Right lobe of liver (tissue), 6 donors: ENCODE measurements at regions not wholly inside any gene's neighbourhood (a gene's known extent, or its start where the extent isn't known, plus 50 kb on each side); places are given as distances from the start of the nearest gene placed in this dataset.
A peak's percentile ranks its signal among the peaks of the same experiment; 100 is the strongest.

ENCODE experiments used
- ATAC-seq, 4 donors: fragments of 200-7000 bp; cut with Tn5 transposase; one replicate each; pipeline ENCODE4 v1.9.1; 2020; ENCODE audit warnings: mild to moderate bottlenecking in 4 of 4, moderate library complexity in 4 of 4
- DNase-seq, 3 donors: peaks; one replicate each; pipeline ENCODE4 v3.0.0-alpha.2; 2020
- H3K27ac ChIP-seq, 3 donors: fragments of 200-600 bp; one replicate each; pipeline ENCODE4 v1.8.0; 2022
- H3K27me3 ChIP-seq, 2 donors: fragments of 200-600 bp; one replicate each; pipeline ENCODE4 v1.8.0; 2022
- H3K36me3 ChIP-seq, 4 donors: fragments of 200-600 bp; sonication (generic) in 1 of 4; one replicate each; pipeline versions ENCODE4 v1.5.1 to v1.8.0; 2017 to 2022; ENCODE audit warnings: control low read depth in 1 of 4
- H3K4me1 ChIP-seq, 4 donors: fragments of 200-600 bp; sonication (generic) in 1 of 4; one replicate each; pipeline versions ENCODE4 v1.5.1 to v1.8.0; 2017 to 2022; ENCODE audit warnings: control low read depth in 1 of 4
- H3K4me3 ChIP-seq, 3 donors: fragments of 200-600 bp; one replicate each; pipeline ENCODE4 v1.8.0; 2022
- H3K9me3 ChIP-seq, 4 donors: fragments of 200-600 bp; sonication (generic) in 1 of 4; one replicate each; pipeline versions ENCODE4 v1.5.1 to v1.8.0; 2017 to 2022; ENCODE audit warnings: control low read depth in 1 of 4
- CTCF ChIP-seq, 4 donors: fragments of 200-600 bp in 3 of 4; fragments of 450-650 bp in 1 of 4; IDR thresholded peaks; one replicate each; pipeline versions ENCODE4 v1.5.1 to v1.8.0; 2016 to 2022; ENCODE audit warnings: antibody characterized with exemption in 4 of 4, mild to moderate bottlenecking in 2 of 4
- POLR2A ChIP-seq: fragments of 450-650 bp; IDR thresholded peaks from one replicate; pipeline ENCODE4 v1.6.1; 2017; ENCODE audit warnings: antibody characterized with exemption, mild to moderate bottlenecking
- WGBS: methylation state at CpG from one replicate; pipeline ENCODE4 v1.1.6; 2018; ENCODE audit warnings: low coverage, low lambda C conversion rate; ENCODE audit not compliant: insufficient coverage; ENCODE audit errors: missing lambda C conversion rate; 5-methylcytosine and 5-hydroxymethylcytosine counted together
- intact Hi-C, 2 donors: fragments of 100-400 bp; cut with DNase I; formaldehyde crosslinking; loops; one replicate each; pipeline versions ENCODE4 v1.11.2 to v1.14.1; 2022
- donor health status: DM: no; HTN: yes; CAD: no.
- donor health status: DM: no; HTN: no; CAD: no.
- donor health status: DM: no; HTN: no; CAD: no.
- donor health status: DM: no; HTN: yes; CAD: no.
- donor health status: DM: no; HTN: yes; CAD: no.

DNA sequence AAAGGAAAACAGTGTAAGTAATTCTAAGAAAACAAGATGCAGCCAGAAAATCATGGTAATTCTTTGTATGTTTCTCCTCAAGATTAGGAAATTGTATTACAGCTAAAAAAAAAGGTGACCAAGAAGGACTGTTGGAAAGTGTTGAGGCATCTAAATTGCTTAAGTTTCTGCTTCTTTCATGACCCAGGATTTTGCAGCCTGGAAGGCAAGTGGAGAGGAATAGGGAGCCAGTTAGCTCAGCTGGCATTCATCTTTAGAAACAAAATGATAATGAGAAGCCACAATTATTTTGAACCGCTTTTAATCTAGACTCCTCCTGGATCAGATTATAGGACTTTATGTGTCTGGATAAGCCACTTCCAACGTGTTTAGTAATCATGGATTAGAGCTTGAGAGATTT, 56.8 kb upstream of the TMEM229A start:
- ATAC-seq: no peak
- 42% methylated on average over 2 of the region's 2 CpGs for WGBS

GRCh38 chr7:124088590-124088989, 55.7 kb upstream of the TMEM229A start:
- DNase-seq: no peak
- intact Hi-C loops: no loop called here
- no peaks in the 10 kb centered on the region for H3K9me3 ChIP-seq
- 43% methylated on average over 1 of the region's 1 CpG for WGBS
- no peak overlapping the region for H3K27ac ChIP-seq
- no peak for ATAC-seq
- H3K36me3 ChIP-seq: no peaks in the 10 kb centered on the region
- no peak overlapping the region for H3K4me3 ChIP-seq
- no peaks in the 10 kb centered on the region for H3K4me1 ChIP-seq
- TF ChIP-seq POLR2A: no peak
- no peak for TF ChIP-seq CTCF (IDR thresholded peaks at IDR 0.05)
- H3K27me3 ChIP-seq: no peaks in the 10 kb centered on the region

More for the DNA sequence above, 56.8 kb upstream of the TMEM229A start:
- TF ChIP-seq CTCF (IDR thresholded peaks at IDR 0.05): no peak
- no peak for TF ChIP-seq POLR2A
- intact Hi-C loops: no loop called here
- Histone ChIP-seq H3K36me3 (no peaks in the 10 kb centered on the region), H3K4me1 (no peaks in the 10 kb centered on the region), H3K4me3 (no peak overlapping the region), H3K9me3 (no peaks in the 10 kb centered on the region), H3K27me3 (no peaks in the 10 kb centered on the region), H3K27ac (no peak overlapping the region)
- DNase-seq: no peak

DNA sequence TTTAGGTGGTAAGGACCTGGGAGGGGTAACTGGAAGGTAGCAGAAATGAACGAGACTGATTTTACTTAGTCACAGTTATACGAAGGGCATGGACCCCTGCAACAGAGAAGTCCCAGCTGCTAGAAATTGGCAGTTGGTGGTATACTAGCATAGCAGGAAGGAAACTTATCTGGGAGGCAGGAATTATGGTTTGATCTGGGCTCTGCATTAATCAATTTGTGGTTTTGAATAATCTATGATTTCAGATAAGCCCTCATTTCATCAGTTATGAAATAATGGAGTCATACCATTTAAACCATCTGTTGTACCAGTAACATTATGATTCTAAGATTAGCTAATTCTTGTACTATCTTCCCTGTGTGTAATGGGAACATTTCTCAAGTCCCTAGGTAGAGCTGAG, 54.0 kb upstream of the TMEM229A start:
- ATAC-seq (no peak), DNase-seq (no peak)
- no peaks in the 10 kb centered on the region for H3K9me3 ChIP-seq
- TF ChIP-seq CTCF (IDR thresholded peaks at IDR 0.05): no peak
- TF ChIP-seq POLR2A: no peak
- no peak overlapping the region for H3K27ac ChIP-seq
- 24% methylated on average over 2 of the region's 2 CpGs for WGBS
- no peak overlapping the region for H3K4me3 ChIP-seq
- H3K27me3 ChIP-seq: no peaks in the 10 kb centered on the region
- intact Hi-C loops: no loop called here
- H3K4me1 ChIP-seq: no peaks in the 10 kb centered on the region
- no peaks in the 10 kb centered on the region for H3K36me3 ChIP-seq

DNA sequence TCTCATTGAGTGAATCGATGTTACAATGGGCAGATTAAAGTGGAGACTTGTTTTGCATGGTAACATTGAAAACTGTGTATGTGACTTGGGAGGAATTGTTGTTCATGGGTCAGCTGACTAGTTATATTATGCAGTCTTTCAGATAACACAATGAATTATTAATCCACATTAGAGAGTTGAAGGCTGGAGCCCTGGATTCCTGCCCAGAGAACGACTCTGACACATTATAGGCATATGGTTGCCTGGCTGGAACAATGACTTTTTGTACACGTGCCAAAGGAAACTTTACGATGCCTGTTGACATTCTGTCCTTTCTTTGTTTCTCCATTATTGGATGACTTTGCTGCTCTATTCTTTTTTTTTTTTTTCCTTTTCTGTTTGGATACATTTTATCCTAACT, 52.3 kb upstream of the TMEM229A start:
- ATAC-seq (peak in 3 of 4 donors; percentile 21 to 63 (median 51)), DNase-seq (peak in 1 of 3 donors; percentile 18)
- Histone ChIP-seq H3K27ac (no peak overlapping the region), H3K36me3 (no peaks in the 10 kb centered on the region), H3K27me3 (no peaks in the 10 kb centered on the region), H3K9me3 (no peaks in the 10 kb centered on the region), H3K4me1 (no peaks in the 10 kb centered on the region), H3K4me3 (no peak overlapping the region)
- 30% methylated on average over 4 of the region's 4 CpGs for WGBS
- TF ChIP-seq CTCF (IDR thresholded peaks at IDR 0.05) (no peak), POLR2A (no peak)
- intact Hi-C loops: no loop called here

DNA sequence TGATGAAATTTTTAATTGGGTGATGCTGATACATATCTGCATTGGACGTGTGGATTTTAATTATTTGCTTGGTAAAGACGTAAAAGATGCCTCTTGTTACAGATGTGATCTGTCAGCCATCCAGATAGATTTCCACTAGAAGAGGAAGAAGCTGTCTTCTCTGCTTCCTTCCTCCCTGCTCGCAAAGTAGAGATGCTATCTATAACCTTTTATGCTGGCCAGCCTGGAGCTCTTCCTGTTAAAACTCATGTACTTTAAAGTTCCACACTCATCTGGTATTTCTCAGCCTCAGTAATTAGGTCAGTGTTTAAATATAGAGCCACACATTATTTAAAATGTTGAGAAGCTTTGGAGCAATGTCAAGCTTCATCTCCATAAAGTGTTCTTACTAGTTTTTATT, 51.2 kb upstream of the TMEM229A start:
- no peaks in the 10 kb centered on the region for H3K36me3 ChIP-seq
- intact Hi-C loops: no loop called here
- H3K27ac ChIP-seq: no peak overlapping the region
- 17% methylated on average over 3 of the region's 3 CpGs for WGBS
- H3K4me1 ChIP-seq: no peaks in the 10 kb centered on the region
- no peak overlapping the region for H3K4me3 ChIP-seq
- H3K9me3 ChIP-seq: no peaks in the 10 kb centered on the region
- no peak for TF ChIP-seq CTCF (IDR thresholded peaks at IDR 0.05)
- TF ChIP-seq POLR2A: no peak
- ATAC-seq (peak; percentile 33 to 58 (median 46)), DNase-seq (no peak)
- H3K27me3 ChIP-seq: no peaks in the 10 kb centered on the region
